Nucleus accumbens (tissue), 56 donors: ENCODE measurements at regions not wholly inside any gene's neighbourhood (a gene's known extent, or its start where the extent isn't known, plus 50 kb on each side); places are given as distances from the start of the nearest gene placed in this dataset.
"Not testable (repeated sequence)": the region's sequence is repeated elsewhere in the genome, so short reads cannot be mapped to it uniquely, and the experiment has no call there.

Experiments
- DNase-seq, 56 donors: peaks; one replicate each; lab custom pipeline; 2025; lab: John Stamatoyannopoulos, UW

DNA sequence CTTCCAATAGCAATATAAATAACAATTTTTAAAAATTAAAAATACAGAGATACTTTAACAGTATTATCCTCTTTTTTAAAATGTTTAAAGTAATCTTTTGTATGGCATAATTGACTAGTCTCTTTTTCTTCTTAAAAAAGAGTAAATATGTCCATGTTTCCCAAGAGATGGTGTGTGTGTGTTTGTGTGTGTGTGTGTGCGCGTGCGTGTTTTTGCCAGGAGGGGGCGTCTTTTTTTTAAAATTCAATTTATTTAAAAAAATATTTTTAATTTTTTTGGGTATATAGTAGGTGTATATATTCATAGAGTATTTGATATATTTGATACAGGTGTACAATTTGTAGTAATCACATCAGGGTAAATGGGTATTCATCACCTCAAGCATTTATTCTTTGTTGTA lies 1073.7 kb downstream of the PCDH7 start:
- no peak for DNase-seq

GRCh38 chr4:31797052-31797451 lies 1076.9 kb downstream of the PCDH7 start:
- not testable (repeated sequence) for DNase-seq

DNA sequence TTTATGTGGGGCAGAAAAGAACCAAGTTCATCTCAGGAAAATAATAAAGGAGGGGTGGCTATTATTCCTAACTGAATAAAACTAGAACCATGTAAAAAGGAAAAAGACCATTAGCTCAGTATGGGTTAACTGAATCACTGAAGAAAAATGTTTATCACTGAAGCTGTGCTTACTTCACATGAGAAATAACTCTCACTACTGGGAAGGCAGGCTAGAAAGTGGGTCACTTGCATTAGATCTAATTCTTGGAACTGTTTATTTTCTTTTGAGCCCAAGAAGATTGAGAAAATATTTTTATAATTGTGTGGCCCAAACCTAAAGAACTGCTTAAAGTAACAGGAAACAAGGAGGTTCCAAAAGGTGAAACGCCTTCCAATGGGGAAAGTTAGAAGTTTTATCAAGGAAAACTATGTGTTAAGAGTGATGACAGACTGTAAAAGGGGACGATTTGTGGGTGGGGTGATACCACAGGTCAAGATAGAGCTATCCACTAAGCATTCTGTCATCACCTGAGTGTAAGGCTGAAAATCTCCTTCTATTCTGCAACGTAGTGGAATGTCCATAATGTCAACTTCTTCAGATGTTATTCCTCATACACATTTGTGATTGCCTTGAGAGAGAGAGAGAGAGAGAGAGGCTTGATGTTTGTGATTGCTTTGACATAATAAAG lies 1083.5 kb downstream of the PCDH7 start:
- no peak for DNase-seq

DNA sequence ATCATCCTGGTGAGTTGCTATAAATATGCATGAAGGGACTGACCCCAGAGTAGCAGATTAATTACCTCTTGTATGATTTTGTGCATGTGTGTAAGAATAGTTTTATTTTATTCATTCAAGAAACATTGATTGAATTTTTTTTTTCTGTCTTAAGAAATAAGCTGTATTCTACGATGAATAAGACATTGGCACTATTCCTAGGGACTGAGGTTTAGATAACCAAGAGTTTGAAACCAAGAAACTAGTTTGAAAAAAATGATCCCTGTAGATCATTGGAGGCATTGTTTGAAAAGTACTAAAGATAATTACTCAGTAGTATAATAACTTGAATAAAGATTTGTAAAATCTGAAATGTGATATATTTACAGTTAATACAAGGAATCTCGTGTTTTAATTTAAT lies 1086.9 kb downstream of the PCDH7 start:
- DNase-seq, result no peak

- no peak for DNase-seq
Observed at GRCh38 chr4:31844350-31844749, 1124.2 kb downstream of the PCDH7 start.

GRCh38 chr4:31851946-31852345 lies 1131.8 kb downstream of the PCDH7 start:
- no peak for DNase-seq

GRCh38 chr4:31877429-31877828 lies 1157.3 kb downstream of the PCDH7 start:
- no peak for DNase-seq

GRCh38 chr4:31880837-31881236 lies 1160.7 kb downstream of the PCDH7 start:
- DNase-seq, result not testable (repeated sequence)

GRCh38 chr4:31896349-31896748 lies 1176.2 kb downstream of the PCDH7 start:
- DNase-seq, result no peak

- no peak for DNase-seq
Observed at GRCh38 chr4:31905363-31905762, 1185.2 kb downstream of the PCDH7 start.

GRCh38 chr4:31908261-31908660 lies 1188.1 kb downstream of the PCDH7 start:
- DNase-seq, result no peak

- no peak for DNase-seq
Observed at GRCh38 chr4:31917334-31917733, 1197.2 kb downstream of the PCDH7 start.

GRCh38 chr4:31918891-31919290 lies 1198.7 kb downstream of the PCDH7 start:
- DNase-seq, result no peak

- no peak for DNase-seq
Observed at GRCh38 chr4:31923634-31924033, 1203.5 kb downstream of the PCDH7 start.

- DNase-seq, result no peak
Observed at GRCh38 chr4:31929676-31930345, 1209.6 kb downstream of the PCDH7 start.

- DNase-seq, result no peak
Observed at GRCh38 chr4:31946456-31946855, 1226.3 kb downstream of the PCDH7 start.

DNA sequence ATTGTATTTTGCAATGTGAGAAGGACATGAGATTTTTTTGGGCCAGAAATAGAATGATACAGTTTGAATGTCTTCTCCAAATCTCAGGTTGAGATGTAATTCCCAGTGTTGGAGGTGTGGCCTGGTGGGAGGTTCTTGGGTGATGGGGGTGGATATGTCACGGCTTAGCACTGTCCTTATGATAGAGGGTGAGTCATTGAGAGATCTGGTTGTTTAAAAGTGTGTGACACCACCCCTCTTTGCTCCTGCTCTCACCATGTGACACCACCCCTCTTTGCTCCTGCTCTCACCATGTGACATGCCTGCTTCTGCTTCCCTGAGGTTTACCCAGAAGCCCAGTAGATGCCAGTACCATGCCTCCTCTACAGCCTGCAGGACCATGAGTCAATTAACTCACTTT lies 1226.9 kb downstream of the PCDH7 start:
- no peak for DNase-seq

GRCh38 chr4:31949045-31949444 lies 1228.9 kb downstream of the PCDH7 start:
- no peak for DNase-seq

DNA sequence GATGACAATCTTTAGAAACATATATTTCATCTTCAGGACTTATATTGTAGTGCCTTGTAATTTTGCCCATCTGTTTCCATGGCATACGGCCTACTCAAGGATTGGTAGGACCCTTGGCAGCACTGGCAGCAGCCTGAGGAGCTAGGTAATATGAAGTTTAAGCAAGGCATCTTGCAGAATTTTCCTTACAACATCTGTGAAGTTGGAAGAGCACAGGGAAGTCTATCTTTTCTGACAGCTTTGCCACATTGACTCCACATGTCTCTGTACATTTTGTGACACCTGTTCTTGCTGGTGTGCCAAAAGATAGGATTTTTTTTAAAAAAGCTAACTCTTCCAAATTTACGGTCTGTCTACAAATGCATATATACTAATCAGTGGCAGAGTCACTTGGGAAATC lies 1235.2 kb downstream of the PCDH7 start:
- DNase-seq, result no peak

DNA sequence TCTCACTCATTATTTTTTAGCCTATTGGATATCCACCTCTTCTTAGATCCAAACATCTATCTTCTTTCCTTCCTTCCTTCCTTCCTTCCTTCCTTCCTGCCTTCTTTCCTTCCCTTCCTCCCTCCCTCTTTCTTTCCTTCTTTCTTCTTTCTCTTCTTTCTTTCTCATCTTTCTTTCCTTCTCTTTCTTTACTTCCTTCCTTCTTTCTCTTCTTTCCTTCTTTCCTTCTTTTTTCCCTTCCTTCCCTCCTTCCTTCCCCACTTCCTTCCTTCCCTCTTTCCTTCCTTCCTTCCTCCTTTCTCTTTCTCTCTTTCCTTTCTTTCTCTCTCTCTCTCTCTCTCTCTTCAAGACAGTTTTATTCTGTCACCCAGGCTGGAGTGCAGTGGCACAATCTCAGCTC lies 1239.8 kb downstream of the PCDH7 start:
- no peak for DNase-seq

DNA sequence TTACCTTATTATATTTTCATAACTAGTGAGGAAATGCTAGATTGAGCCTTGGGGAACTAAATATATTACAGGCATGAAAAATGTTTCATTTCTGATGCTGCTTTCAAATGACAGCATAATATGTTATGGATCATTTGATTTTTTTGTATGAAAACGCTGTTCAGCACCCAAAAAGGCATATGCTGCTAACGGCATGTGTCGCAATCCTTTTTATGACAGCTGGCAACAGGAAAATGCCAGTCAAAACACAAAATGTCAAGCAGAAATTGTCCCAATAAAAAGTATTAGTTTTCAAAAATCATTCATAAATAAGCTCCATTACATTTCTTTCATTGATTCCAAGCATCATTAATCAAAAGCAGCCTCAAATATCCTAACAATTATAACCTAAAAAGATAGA lies 1244.5 kb downstream of the PCDH7 start:
- DNase-seq, result no peak

DNA sequence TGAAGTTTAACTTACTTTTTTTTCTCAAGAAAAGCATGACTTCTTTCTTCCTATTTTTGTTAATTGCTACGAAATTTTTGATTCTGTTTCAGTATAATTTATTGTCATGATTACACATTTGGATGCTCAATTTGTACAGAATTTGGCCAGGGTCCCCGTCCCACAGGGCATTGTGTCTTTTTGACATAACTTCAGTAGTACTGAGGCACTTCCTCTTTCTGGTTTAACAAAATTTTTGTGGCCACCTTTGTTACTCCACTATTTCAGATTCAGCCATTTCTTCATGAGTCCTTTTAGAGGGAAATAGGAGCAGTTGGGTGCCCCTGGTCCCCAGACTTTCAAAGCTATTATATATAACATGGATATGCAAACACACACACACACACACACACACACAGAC lies 1248.7 kb downstream of the PCDH7 start:
- no peak for DNase-seq
